GM19324 (cell line): ENCODE measurements at regions not wholly inside any gene's neighbourhood (a gene's known extent, or its start where the extent isn't known, plus 50 kb on each side); places are given as distances from the start of the nearest gene placed in this dataset.

Source experiments
- ATAC-seq: cut with Tn5 transposase; IDR thresholded peaks from one replicate; pipeline ENCODE4 v1.9.1; 2021; ENCODE audit warnings: mild to moderate bottlenecking, moderate library complexity; ENCODE audit not compliant: unreplicated experiment, low FRiP score

GRCh38 chr6:170179616-170180324 is 111.1 kb downstream of the DLL1 start:
- no peak for ATAC-seq

- ATAC-seq = no peak
Observed at GRCh38 chr6:170178561-170179477, 112.1 kb downstream of the DLL1 start.

- no peak for ATAC-seq
Observed at GRCh38 chr6:170177772-170178560, 112.9 kb downstream of the DLL1 start.

DNA sequence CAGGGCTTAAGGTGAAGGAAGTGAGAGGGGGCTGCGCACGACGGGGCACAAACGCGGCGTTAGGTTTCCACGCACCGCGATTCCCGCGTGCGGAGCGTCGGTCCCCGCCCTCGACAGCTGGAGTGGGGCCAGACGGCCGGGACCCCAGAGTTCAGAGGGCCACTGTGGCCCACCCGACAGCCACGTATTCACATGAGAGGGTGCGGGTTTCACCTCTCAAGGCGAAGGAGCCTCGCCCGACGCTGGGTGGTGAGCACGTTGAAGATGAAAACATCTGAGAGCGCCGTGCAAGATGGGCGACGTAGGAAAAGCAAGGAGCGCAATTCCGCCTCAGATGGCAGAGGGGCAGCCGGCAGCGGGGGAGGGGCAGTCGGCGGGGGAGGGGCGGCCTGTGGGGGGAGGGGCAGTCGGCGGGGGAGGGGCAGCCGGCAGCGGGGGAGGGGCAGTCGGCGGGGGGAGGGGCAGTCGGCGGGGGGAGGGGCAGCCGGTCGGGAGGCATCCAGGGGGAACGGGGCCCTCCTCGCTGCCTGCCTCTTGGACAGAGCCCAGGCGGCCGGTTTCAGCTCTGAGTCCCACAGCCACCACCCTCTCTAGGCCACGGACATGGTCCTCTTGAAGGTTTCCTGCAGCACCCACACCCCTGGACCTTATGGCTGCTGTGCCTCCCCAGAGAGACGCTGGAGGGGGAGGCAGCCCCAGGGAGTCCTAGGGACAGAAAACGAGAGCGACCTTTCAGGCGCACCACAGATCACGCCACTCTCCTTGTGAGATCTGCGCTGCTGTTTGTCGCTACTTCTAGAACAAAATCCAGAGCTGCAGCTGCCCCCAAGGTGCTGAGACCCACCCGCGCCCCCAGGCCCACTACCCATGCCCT is 113.7 kb downstream of the DLL1 start:
- ATAC-seq = no peak

GRCh38 chr6:170176136-170176897 is 114.6 kb downstream of the DLL1 start:
- ATAC-seq = no peak

- ATAC-seq = no peak
Observed at GRCh38 chr6:170175644-170176135, 115.2 kb downstream of the DLL1 start.

DNA sequence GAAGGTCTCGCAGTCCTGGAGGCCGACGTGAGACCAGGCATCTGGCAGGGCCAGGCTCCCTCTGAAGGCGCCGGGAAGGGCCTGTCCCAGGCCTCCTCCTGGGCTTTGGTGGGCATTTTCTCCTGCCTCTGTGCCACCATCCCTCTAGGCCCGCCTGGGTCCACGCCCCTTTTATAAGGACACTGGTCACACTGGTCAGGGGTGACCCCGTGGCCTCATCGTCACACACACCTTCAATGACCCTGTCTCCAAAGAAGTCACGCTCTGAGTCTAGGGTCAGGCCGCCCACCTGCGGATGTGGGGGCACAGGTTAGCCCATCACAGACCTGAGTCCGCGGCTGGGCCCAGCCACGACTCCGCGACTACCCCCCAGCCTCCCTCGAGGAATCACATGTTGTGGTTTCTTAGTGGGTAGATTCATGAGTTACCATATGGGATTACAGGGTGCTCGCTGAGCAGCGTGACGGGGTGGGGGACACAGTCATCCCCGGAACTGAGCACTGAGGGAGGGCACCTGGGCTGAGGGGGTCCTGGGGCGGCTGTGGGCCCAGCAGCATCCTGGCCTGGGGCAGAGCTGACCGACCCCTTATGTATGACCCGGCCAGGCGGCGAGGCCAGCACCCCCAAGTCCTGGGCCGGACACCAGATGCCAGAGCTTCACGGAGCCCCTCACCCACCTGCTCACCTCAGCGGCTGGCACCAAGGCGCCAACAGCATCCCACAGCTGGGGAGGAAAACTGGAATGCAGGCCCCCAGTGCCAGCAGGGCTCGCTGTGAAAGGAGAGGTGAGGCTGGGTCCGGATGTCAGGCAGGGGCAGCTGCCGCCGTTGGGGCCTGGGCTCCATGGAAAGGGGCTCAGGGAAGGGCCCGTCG is 115.9 kb downstream of the DLL1 start:
- ATAC-seq = no peak

- no peak for ATAC-seq
Observed at GRCh38 chr6:170174124-170174770, 116.6 kb downstream of the DLL1 start.

DNA sequence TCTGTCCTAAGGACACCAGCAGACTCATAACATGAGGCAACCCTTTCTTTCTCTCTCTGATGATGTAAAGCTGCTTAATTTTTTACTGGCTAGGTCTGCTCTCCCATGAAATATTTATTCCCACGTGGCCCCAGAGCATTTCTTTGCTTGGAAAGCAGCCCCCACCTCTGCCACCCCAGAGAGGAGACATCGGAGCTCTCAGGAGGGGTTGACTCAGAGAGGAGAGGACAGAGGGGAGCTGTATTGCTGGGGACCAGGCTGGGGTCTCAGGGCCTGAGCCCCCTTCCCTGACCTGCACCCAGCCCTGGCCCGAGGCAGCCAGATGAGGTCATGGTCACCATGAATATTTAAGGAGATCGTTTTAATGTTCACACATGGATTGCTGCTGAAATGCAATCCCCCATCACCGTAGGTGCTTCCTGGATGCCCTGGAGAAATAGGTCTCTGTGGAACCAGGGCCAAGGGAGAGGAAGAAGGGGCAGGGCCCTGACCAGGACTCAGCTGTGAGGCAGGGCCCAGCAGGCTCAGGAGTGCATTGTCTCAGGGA is 117.5 kb downstream of the DLL1 start:
- ATAC-seq = no peak

- ATAC-seq = no peak
Observed at GRCh38 chr6:170172825-170173256, 118.0 kb downstream of the DLL1 start.

GRCh38 chr6:170172392-170172791 is 118.5 kb downstream of the DLL1 start:
- no peak for ATAC-seq

DNA sequence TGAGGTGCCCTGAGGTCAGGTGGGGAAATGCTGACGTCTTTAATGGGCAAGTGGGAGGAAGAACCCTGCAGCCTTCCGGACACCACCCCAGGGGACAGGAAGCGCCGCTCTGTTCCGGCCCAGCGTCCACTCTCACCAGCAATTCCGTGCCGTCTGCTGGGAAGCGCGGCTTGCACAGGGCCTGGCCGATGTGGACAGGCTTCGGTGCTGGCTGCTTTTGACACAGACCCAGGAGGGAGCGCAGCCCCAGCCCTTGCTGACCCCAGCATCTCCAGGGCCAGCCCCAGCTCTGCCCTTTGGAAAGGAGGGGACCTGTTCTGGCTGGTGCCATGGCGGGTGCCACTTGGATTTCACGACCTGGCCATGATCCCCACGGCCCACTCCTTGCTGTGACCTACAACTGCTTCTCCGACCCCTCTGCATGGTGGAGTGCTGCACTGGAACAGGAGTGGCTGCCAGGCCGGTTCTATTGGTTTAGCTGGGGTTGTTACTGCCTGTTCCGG is 123.2 kb downstream of the DLL1 start:
- ATAC-seq = no peak

GRCh38 chr6:170166511-170167122 is 124.3 kb downstream of the DLL1 start:
- ATAC-seq = no peak

GRCh38 chr6:170165471-170166117 is 125.3 kb downstream of the DLL1 start:
- no peak for ATAC-seq

GRCh38 chr6:170165085-170165470 is 125.8 kb downstream of the DLL1 start:
- no peak for ATAC-seq

DNA sequence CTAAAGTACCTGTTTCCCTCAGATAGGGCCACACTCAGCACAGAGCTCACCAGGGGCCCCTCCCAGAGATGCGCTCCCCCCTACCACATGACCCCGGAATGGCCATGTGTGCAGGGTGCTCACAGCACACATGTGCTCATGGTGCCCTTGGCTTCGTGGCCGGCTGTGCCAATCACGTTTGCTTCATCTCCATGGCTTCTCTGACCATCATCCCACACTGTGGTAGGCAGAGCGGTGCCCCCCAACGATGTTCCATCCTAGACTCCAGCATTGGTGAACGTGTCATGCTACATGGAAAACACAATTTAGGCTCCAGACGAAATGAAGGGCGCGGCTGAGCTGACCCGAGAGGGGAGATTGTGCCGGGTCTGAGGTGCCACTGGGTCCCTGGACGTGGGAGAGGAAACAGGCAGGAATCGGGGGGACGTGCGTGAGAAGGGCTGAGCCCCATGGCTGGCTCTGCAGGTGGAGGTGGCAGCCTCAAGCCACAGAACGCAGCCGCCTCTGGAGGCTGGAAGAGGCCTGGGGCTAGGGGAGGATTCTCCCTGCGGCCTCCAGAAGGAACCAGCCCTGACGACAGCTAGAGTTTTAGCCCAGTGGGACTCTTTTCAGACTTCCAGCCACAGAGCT is 126.5 kb downstream of the DLL1 start:
- no peak for ATAC-seq
